Tibial nerve (tissue), 4 donors: ENCODE measurements at regions not wholly inside any gene's neighbourhood (a gene's known extent, or its start where the extent isn't known, plus 50 kb on each side); places are given as distances from the start of the nearest gene placed in this dataset.

Experiments used
- DNase-seq, 2 donors: peaks; one replicate each; pipeline ENCODE4 v3.0.0-alpha.2; 2019; ENCODE audit warnings: low spot score in 2 of 2
- H3K27ac ChIP-seq, 4 donors: fragments of 200-600 bp; sonication (generic) in 3 of 4; one replicate each; pipeline ENCODE4 v1.5.1; 2017 to 2019; ENCODE audit warnings: mild to moderate bottlenecking in 1 of 4
- H3K27me3 ChIP-seq, 2 donors: fragments of 200-600 bp; sonication (generic) in 1 of 2; one replicate each; pipeline versions ENCODE4 v1.5.1 to v1.6.0; 2017 to 2019
- H3K36me3 ChIP-seq, 3 donors: fragments of 200-600 bp; sonication (generic); one replicate each; pipeline ENCODE4 v1.5.1; 2018 to 2019
- H3K4me1 ChIP-seq, 4 donors: fragments of 200-600 bp; sonication (generic) in 3 of 4; one replicate each; pipeline ENCODE4 v1.5.1; 2017 to 2019
- H3K4me3 ChIP-seq, 4 donors: fragments of 200-600 bp; sonication (generic) in 3 of 4; one replicate each; pipeline ENCODE4 v1.5.1; 2017 to 2019; ENCODE audit warnings: mild to moderate bottlenecking in 1 of 4, moderate library complexity in 1 of 4
- H3K9me3 ChIP-seq, 4 donors: fragments of 200-600 bp; sonication (generic) in 3 of 4; one replicate each; pipeline ENCODE4 v1.5.1; 2017 to 2019
- CTCF ChIP-seq, 5 experiments: fragments of 200-600 bp in 3 of 5; fragments of 450-650 bp in 2 of 5; sonication (generic) in 3 of 5; IDR thresholded peaks; one replicate each; pipeline ENCODE4 v1.5.1; 2016 to 2019; ENCODE audit warnings: antibody characterized with exemption in 5 of 5, mild to moderate bottlenecking in 3 of 5, moderate library complexity in 2 of 5
- EP300 ChIP-seq, 2 donors: sonication (generic); formaldehyde crosslinking; IDR thresholded peaks; one replicate each; pipeline ENCODE4 v1.6.1; 2017; ENCODE audit warnings: antibody characterized with exemption in 2 of 2, mild to moderate bottlenecking in 1 of 2
- POLR2A ChIP-seq, 2 donors: fragments of 450-650 bp; IDR thresholded peaks; one replicate each; pipeline ENCODE4 v1.6.1; 2017; ENCODE audit warnings: antibody characterized with exemption in 2 of 2, mild to moderate bottlenecking in 2 of 2, moderate library complexity in 2 of 2
- WGBS, 2 donors: methylation state at CpG; one replicate each; pipeline ENCODE4 v1.1.5; 2018; 5-methylcytosine and 5-hydroxymethylcytosine counted together

GRCh38 chr4:180967936-180968335 is 1275.3 kb upstream of the TENM3 start:
- no peak overlapping the region for H3K4me3 ChIP-seq
- TF ChIP-seq CTCF (IDR thresholded peaks at IDR 0.05) (no peak), EP300 (IDR thresholded peaks at IDR 0.05) (no peak), POLR2A (IDR thresholded peaks at IDR 0.05) (no peak)
- no peaks in the 10 kb centered on the region for H3K9me3 ChIP-seq
- H3K27me3 ChIP-seq = no peaks in the 10 kb centered on the region
- H3K4me1 ChIP-seq = no peaks in the 10 kb centered on the region
- H3K27ac ChIP-seq = no peak overlapping the region
- no peaks in the 10 kb centered on the region for H3K36me3 ChIP-seq
- no peak for DNase-seq
- 79 to 89% methylated on average over 3 of the region's 3 CpGs for WGBS, 2 donors

GRCh38 chr4:180973894-180974293 is 1269.3 kb upstream of the TENM3 start:
- Histone ChIP-seq H3K27me3 (no peaks in the 10 kb centered on the region), H3K36me3 (no peaks in the 10 kb centered on the region), H3K4me3 (no peak overlapping the region), H3K4me1 (no peaks in the 10 kb centered on the region), H3K9me3 (no peaks in the 10 kb centered on the region), H3K27ac (no peak overlapping the region)
- no peak for DNase-seq
- WGBS, 2 donors = 62 to 78% methylated on average over 4 of the region's 4 CpGs
- TF ChIP-seq EP300 (IDR thresholded peaks at IDR 0.05) (no peak), POLR2A (IDR thresholded peaks at IDR 0.05) (no peak), CTCF (IDR thresholded peaks at IDR 0.05) (no peak)

DNA sequence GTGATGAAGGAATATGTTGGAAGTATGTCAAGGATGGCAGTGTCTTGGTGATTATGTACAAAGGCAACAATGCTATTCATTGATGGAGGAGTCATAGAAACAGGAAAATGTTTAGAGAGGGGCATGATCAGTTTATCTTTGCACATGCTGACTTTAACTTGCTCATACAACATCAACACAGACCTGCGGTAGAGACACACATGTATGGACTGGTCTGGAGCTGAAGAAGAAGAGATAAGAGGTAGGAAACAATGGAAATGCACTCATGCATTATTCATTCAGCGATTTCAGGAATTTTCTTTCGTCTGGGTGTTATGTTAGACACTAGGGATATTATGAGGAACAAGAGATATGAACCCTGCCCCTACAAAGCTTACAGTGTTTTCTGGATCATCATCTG is 1252.3 kb upstream of the TENM3 start:
- H3K9me3 ChIP-seq = peaks cover 0 to 3% (median 0%) of the 10 kb centered on the region in 4 donors
- TF ChIP-seq CTCF (IDR thresholded peaks at IDR 0.05) (no peak), POLR2A (IDR thresholded peaks at IDR 0.05) (no peak), EP300 (IDR thresholded peaks at IDR 0.05) (no peak)
- no peaks in the 10 kb centered on the region for H3K27me3 ChIP-seq
- H3K36me3 ChIP-seq = no peaks in the 10 kb centered on the region
- no peak overlapping the region for H3K4me3 ChIP-seq
- DNase-seq = no peak
- 62 to 63% methylated on average over 3 of the region's 3 CpGs for WGBS, 2 donors
- no peaks in the 10 kb centered on the region for H3K4me1 ChIP-seq
- H3K27ac ChIP-seq = no peak overlapping the region

GRCh38 chr4:180993244-180993836 is 1249.9 kb upstream of the TENM3 start:
- Histone ChIP-seq H3K27me3 (no peaks in the 10 kb centered on the region), H3K27ac (no peak overlapping the region), H3K36me3 (no peaks in the 10 kb centered on the region), H3K4me3 (no peak overlapping the region), H3K9me3 (peaks cover 0 to 3% (median 0%) of the 10 kb centered on the region in 4 donors), H3K4me1 (no peaks in the 10 kb centered on the region)
- TF ChIP-seq POLR2A (IDR thresholded peaks at IDR 0.05) = no peak
- no peak for TF ChIP-seq EP300 (IDR thresholded peaks at IDR 0.05)
- TF ChIP-seq CTCF (IDR thresholded peaks at IDR 0.05) = no peak
- 68 to 77% methylated on average over 1 of the region's 1 CpG for WGBS, 2 donors
- no peak for DNase-seq

DNA sequence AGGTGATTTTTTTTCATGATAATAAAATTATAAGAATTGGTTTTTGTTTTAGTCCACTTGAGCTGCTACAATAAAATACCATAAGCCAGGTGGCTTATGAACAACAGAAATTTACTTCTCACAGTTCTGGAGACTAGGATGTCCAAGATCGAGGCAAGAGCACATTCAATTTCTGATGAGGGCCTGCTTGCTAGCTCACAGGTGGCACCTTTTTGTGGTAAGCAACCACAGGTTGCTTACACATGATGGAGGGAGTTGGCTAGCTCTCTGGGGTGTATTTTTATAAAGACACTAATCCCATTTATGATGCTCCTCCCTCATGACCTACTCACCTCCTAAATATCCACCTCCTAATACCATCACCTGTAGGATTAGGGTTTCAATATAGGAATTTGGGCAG is 1248.5 kb upstream of the TENM3 start:
- Histone ChIP-seq H3K27ac (no peak overlapping the region), H3K9me3 (peaks cover 0 to under 1% (median 0%) of the 10 kb centered on the region in 4 donors), H3K4me1 (no peaks in the 10 kb centered on the region), H3K36me3 (no peaks in the 10 kb centered on the region), H3K27me3 (no peaks in the 10 kb centered on the region), H3K4me3 (no peak overlapping the region)
- WGBS, 2 donors = 81 to 100% methylated on average over 1 of the region's 1 CpG
- TF ChIP-seq CTCF (IDR thresholded peaks at IDR 0.05) (no peak), POLR2A (IDR thresholded peaks at IDR 0.05) (no peak), EP300 (IDR thresholded peaks at IDR 0.05) (no peak)
- no peak for DNase-seq
